A549 (cell line): ENCODE measurements at regions not wholly inside any gene's neighbourhood (a gene's known extent, or its start where the extent isn't known, plus 50 kb on each side); places are given as distances from the start of the nearest gene placed in this dataset.

Source experiments
- BHLHE40 ChIP-seq: IDR thresholded peaks from 2 replicates; pipeline ENCODE4 v1.6.1; 2012; ENCODE audit warnings: low read depth, low read length, inconsistent platforms
- CBX8 ChIP-seq: fragments of 200-600 bp; sonication (generic); IDR thresholded peaks from 2 replicates; pipeline ENCODE4 v1.6.1; 2016
- CHD2 ChIP-seq: fragments of 150-350 bp; IDR thresholded peaks from 2 replicates; pipeline ENCODE4 v1.6.1; 2014; ENCODE audit warnings: low read length; ENCODE audit not compliant: partially characterized antibody
- CHD4 ChIP-seq: fragments of 200-600 bp; sonication (generic); IDR thresholded peaks from 2 replicates; pipeline ENCODE4 v1.6.1; 2016; ENCODE audit warnings: antibody characterized with exemption, mild to moderate bottlenecking, borderline replicate concordance
- EP300 ChIP-seq, 2 experiments: fragments of >200 bp; sonication (Bioruptor Twin); formaldehyde crosslinking; IDR thresholded peaks; 2 replicates in 1 of 2; 3 replicates in 1 of 2; pipeline ENCODE4 v1.6.1; 2016 to 2017
- HOXB13 ChIP-seq: fragments of 250-450 bp; sonication (Bioruptor Pico); IDR thresholded peaks from 2 replicates; pipeline ENCODE4 v1.5.0; 2020; ENCODE audit warnings: low read depth, mild to moderate bottlenecking, moderate library complexity
- JUNB ChIP-seq: fragments of >200 bp; sonication (Bioruptor Twin); formaldehyde crosslinking; IDR thresholded peaks from 2 replicates; pipeline ENCODE4 v1.6.1; 2016
- MYC ChIP-seq: IDR thresholded peaks from 2 replicates; pipeline ENCODE4 v1.6.1; 2012; ENCODE audit warnings: mild to moderate bottlenecking, inconsistent platforms, low read length, improper control_type of control experiment, borderline replicate concordance
- POLR2A ChIP-seq: IDR thresholded peaks from 2 replicates; pipeline ENCODE4 v1.6.1; 2012; ENCODE audit warnings: mild to moderate bottlenecking, low read length
- POLR2AphosphoS2 ChIP-seq: conservative IDR thresholded peaks from 2 replicates; pipeline ENCODE4 v1.6.1; 2012; ENCODE audit warnings: low read length, improper control_type of control experiment, inconsistent platforms
- ZC3H11A ChIP-seq: fragments of 450-650 bp; IDR thresholded peaks from 2 replicates; pipeline ENCODE4 v1.6.1; 2014; ENCODE audit warnings: antibody characterized with exemption, mild to moderate bottlenecking
- TF ChIP-seq, protein P1 (sequence below): fragments of >200 bp; sonication (Bioruptor Twin); formaldehyde crosslinking; IDR thresholded peaks from 3 replicates; pipeline ENCODE4 v1.5.1; 2016
- TF ChIP-seq, protein P2 (sequence below): fragments of 200-600 bp; sonication (generic); IDR thresholded peaks from 2 replicates; pipeline ENCODE4 v1.6.1; 2016; ENCODE audit warnings: antibody characterized with exemption, mild to moderate bottlenecking, moderate library complexity
- TF ChIP-seq, protein P3 (sequence below): fragments of 250-450 bp; sonication (Bioruptor Pico); IDR thresholded peaks from 2 replicates; pipeline ENCODE4 v1.5.0; 2020; ENCODE audit warnings: low read depth, mild to moderate bottlenecking, moderate library complexity

DNA sequence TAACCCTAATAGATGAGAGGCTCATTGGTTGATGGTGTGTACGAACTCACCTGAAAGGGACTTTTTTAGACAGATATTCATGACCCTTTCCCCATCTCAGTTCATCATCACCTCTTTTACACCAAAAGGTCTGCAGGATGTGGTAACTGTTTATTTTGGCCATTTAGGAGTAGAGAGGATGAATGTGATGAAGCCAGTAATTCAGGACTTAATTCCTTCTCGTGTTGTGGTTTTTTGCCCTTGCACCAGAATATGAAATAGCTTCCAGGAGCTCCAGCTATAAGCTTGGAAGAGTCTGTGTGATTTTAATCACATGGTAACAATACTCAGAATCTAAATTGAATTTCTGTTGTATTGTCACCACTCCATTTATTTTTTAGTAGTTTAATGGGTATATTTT, 189.4 kb upstream of the KCTD3 start:
- TF ChIP-seq, protein P1, sequence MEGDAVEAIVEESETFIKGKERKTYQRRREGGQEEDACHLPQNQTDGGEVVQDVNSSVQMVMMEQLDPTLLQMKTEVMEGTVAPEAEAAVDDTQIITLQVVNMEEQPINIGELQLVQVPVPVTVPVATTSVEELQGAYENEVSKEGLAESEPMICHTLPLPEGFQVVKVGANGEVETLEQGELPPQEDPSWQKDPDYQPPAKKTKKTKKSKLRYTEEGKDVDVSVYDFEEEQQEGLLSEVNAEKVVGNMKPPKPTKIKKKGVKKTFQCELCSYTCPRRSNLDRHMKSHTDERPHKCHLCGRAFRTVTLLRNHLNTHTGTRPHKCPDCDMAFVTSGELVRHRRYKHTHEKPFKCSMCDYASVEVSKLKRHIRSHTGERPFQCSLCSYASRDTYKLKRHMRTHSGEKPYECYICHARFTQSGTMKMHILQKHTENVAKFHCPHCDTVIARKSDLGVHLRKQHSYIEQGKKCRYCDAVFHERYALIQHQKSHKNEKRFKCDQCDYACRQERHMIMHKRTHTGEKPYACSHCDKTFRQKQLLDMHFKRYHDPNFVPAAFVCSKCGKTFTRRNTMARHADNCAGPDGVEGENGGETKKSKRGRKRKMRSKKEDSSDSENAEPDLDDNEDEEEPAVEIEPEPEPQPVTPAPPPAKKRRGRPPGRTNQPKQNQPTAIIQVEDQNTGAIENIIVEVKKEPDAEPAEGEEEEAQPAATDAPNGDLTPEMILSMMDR, result no peak
- no peak for TF ChIP-seq CHD2
- TF ChIP-seq, protein P2, sequence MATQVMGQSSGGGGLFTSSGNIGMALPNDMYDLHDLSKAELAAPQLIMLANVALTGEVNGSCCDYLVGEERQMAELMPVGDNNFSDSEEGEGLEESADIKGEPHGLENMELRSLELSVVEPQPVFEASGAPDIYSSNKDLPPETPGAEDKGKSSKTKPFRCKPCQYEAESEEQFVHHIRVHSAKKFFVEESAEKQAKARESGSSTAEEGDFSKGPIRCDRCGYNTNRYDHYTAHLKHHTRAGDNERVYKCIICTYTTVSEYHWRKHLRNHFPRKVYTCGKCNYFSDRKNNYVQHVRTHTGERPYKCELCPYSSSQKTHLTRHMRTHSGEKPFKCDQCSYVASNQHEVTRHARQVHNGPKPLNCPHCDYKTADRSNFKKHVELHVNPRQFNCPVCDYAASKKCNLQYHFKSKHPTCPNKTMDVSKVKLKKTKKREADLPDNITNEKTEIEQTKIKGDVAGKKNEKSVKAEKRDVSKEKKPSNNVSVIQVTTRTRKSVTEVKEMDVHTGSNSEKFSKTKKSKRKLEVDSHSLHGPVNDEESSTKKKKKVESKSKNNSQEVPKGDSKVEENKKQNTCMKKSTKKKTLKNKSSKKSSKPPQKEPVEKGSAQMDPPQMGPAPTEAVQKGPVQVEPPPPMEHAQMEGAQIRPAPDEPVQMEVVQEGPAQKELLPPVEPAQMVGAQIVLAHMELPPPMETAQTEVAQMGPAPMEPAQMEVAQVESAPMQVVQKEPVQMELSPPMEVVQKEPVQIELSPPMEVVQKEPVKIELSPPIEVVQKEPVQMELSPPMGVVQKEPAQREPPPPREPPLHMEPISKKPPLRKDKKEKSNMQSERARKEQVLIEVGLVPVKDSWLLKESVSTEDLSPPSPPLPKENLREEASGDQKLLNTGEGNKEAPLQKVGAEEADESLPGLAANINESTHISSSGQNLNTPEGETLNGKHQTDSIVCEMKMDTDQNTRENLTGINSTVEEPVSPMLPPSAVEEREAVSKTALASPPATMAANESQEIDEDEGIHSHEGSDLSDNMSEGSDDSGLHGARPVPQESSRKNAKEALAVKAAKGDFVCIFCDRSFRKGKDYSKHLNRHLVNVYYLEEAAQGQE, result no peak
- no peak for TF ChIP-seq CHD4
- no peak for TF ChIP-seq BHLHE40
- no peak for TF ChIP-seq MYC
- TF ChIP-seq HOXB13 (CRISPR knock-in tag), result no peak
- no peak for TF ChIP-seq POLR2A
- no peak for TF ChIP-seq EP300 (IDR thresholded peaks at IDR 0.05)
- no peak for TF ChIP-seq JUNB
- TF ChIP-seq, protein P3, sequence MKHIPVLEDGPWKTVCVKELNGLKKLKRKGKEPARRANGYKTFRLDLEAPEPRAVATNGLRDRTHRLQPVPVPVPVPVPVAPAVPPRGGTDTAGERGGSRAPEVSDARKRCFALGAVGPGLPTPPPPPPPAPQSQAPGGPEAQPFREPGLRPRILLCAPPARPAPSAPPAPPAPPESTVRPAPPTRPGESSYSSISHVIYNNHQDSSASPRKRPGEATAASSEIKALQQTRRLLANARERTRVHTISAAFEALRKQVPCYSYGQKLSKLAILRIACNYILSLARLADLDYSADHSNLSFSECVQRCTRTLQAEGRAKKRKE (CRISPR knock-in tag), result no peak
- TF ChIP-seq POLR2AphosphoS2, result no peak
- TF ChIP-seq ZC3H11A, result no peak
- no peak for TF ChIP-seq CBX8
